SU-DHL-6 (cell line): ENCODE measurements at regions not wholly inside any gene's neighbourhood (a gene's known extent, or its start where the extent isn't known, plus 50 kb on each side); places are given as distances from the start of the nearest gene placed in this dataset.

Experiments used
- H2AFZ ChIP-seq: fragments of 200-600 bp; sonication (generic); 2 replicates; pipeline ENCODE4 v1.6.1; 2014; ENCODE audit warnings: low read depth, mild to moderate bottlenecking, moderate library complexity, mixed read lengths, antibody characterized with exemption, low read length; ENCODE audit not compliant: severe bottlenecking
- H3F3A ChIP-seq: fragments of 200-600 bp; shearing (Covaris generic); 2 replicates; pipeline ENCODE4 v1.6.0; 2016; ENCODE audit warnings: antibody characterized with exemption, mild to moderate bottlenecking; ENCODE audit not compliant: insufficient read depth
- H3K27ac ChIP-seq: fragments of 200-600 bp; sonication (generic); 2 replicates; pipeline ENCODE4 v1.5.1; 2016; ENCODE audit warnings: low read depth, mild to moderate bottlenecking, low read length, moderate library complexity, mixed read lengths
- H3K27me3 ChIP-seq: fragments of 200-600 bp; sonication (generic), shearing (Covaris generic); 2 replicates; pipeline ENCODE4 v1.6.0; 2014; ENCODE audit warnings: mild to moderate bottlenecking, low read length
- H3K36me3 ChIP-seq: fragments of 200-600 bp; sonication (generic); 2 replicates; pipeline ENCODE4 v1.6.1; 2014; ENCODE audit warnings: mild to moderate bottlenecking, low read length, mixed read lengths
- H3K4me2 ChIP-seq: fragments of 300-600, 200-600 bp; shearing (Covaris generic), sonication (generic); 2 replicates; pipeline ENCODE4 v1.6.0; 2014; ENCODE audit warnings: low read length, low read depth, mild to moderate bottlenecking; ENCODE audit not compliant: poor library complexity, severe bottlenecking
- H3K4me3 ChIP-seq: fragments of 200-600 bp; sonication (generic); 2 replicates; pipeline ENCODE4 v1.5.1; 2014; ENCODE audit warnings: antibody characterized with exemption, low read length, mild to moderate bottlenecking, mixed read lengths; ENCODE audit not compliant: insufficient read depth, poor library complexity, severe bottlenecking
- H3K79me2 ChIP-seq: fragments of 200-600 bp; sonication (generic); 2 replicates; pipeline ENCODE4 v1.6.1; 2014; ENCODE audit warnings: mild to moderate bottlenecking, low read length, moderate library complexity; ENCODE audit not compliant: insufficient read depth
- H3K9ac ChIP-seq: fragments of 200-600 bp; sonication (generic); 2 replicates; pipeline ENCODE4 v1.7.0; 2014; ENCODE audit warnings: mild to moderate bottlenecking, low read length
- H3K9me2 ChIP-seq: fragments of 200-600 bp; sonication (generic); replicated peaks from 2 replicates; pipeline ENCODE4 v1.6.1; 2014; ENCODE audit warnings: low read length; ENCODE audit not compliant: insufficient read depth
- H3K9me3 ChIP-seq: fragments of 200-600 bp; sonication (generic); 2 replicates; pipeline ENCODE4 v1.6.1; 2014; ENCODE audit warnings: low read length, mixed read lengths; ENCODE audit not compliant: insufficient read depth
- H4K20me1 ChIP-seq: fragments of 200-600 bp; sonication (generic); 2 replicates; pipeline ENCODE4 v1.6.1; 2014; ENCODE audit warnings: low read depth, mild to moderate bottlenecking, antibody characterized with exemption, low read length, moderate library complexity, mixed read lengths
- EZH2phosphoT487 ChIP-seq: fragments of 200-600 bp; sonication (generic), shearing (Covaris generic); conservative IDR thresholded peaks from 2 replicates; pipeline ENCODE4 v1.6.1; 2018; ENCODE audit warnings: mild to moderate bottlenecking, antibody characterized with exemption, low read length, moderate library complexity, mixed read lengths
- TF ChIP-seq, protein P1 (sequence below): fragments of 200-600 bp; sonication (generic); IDR thresholded peaks from one replicate; pipeline ENCODE4 v1.5.1; 2017; ENCODE audit warnings: antibody characterized with exemption, mild to moderate bottlenecking, low read length, moderate library complexity; ENCODE audit not compliant: insufficient read depth, poor library complexity, severe bottlenecking

DNA sequence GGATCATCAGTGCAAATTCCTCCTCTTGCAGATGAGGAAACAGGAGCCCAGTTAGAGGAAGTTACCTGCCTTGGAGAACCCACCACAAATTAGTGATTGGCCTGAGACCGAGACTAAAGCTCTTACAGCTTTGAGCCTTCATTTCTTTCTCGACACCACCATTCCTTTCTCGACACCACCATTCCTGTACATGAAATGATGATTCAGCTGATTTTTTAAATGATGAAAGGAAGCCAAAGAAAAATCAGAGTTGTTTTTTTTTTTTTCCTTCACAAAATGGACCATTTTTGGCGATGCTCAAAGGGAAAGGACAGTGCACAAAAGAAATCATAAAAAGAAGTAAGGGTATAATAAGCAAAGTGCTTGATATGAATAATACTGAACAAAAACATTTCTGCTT, 1080.2 kb upstream of the AUTS2 start:
- no peak overlapping the region for H3K4me3 ChIP-seq
- no peaks in the 10 kb centered on the region for H3K9me3 ChIP-seq
- H3F3A ChIP-seq: no peaks in the 10 kb centered on the region
- H3K27ac ChIP-seq: no peak overlapping the region
- no peaks in the 10 kb centered on the region for H3K9me2 ChIP-seq
- no peak overlapping the region for H3K4me2 ChIP-seq
- H3K27me3 ChIP-seq: no peaks in the 10 kb centered on the region
- no peak overlapping the region for H2AFZ ChIP-seq
- H3K36me3 ChIP-seq: no peaks in the 10 kb centered on the region
- TF ChIP-seq, protein P1, sequence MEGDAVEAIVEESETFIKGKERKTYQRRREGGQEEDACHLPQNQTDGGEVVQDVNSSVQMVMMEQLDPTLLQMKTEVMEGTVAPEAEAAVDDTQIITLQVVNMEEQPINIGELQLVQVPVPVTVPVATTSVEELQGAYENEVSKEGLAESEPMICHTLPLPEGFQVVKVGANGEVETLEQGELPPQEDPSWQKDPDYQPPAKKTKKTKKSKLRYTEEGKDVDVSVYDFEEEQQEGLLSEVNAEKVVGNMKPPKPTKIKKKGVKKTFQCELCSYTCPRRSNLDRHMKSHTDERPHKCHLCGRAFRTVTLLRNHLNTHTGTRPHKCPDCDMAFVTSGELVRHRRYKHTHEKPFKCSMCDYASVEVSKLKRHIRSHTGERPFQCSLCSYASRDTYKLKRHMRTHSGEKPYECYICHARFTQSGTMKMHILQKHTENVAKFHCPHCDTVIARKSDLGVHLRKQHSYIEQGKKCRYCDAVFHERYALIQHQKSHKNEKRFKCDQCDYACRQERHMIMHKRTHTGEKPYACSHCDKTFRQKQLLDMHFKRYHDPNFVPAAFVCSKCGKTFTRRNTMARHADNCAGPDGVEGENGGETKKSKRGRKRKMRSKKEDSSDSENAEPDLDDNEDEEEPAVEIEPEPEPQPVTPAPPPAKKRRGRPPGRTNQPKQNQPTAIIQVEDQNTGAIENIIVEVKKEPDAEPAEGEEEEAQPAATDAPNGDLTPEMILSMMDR: no peak
- no peak for TF ChIP-seq EZH2phosphoT487
- no peak overlapping the region for H3K9ac ChIP-seq
- no peaks in the 10 kb centered on the region for H4K20me1 ChIP-seq
- H3K79me2 ChIP-seq: no peaks in the 10 kb centered on the region

DNA sequence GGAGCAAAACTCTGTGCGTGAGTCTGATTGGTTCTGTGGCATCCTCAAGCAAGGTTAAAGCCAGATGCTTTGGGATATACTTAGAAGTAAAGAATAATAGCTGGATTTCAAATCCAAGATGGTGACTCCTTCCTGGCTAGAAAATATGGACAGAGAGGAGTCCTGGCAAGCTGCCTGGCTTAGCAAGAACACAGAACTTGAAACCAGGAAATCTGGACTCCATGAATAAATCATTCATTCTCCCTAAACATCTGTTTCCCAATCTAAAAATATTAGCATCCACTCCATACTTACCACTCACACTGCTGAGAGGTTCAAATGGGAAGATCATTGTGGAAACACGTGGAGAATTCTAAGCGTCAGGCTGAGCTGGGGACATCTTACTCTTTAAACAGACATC, 1074.1 kb upstream of the AUTS2 start:
- no peak overlapping the region for H3K9ac ChIP-seq
- H2AFZ ChIP-seq: no peak overlapping the region
- H3K9me3 ChIP-seq: peaks cover 3% of the 10 kb centered on the region; the same call in 1 of the 2 replicates
- no peaks in the 10 kb centered on the region for H3K36me3 ChIP-seq
- no peaks in the 10 kb centered on the region for H3K9me2 ChIP-seq
- H4K20me1 ChIP-seq: no peaks in the 10 kb centered on the region
- no peak overlapping the region for H3K4me2 ChIP-seq
- TF ChIP-seq, protein P1: no peak
- no peak for TF ChIP-seq EZH2phosphoT487
- H3K4me3 ChIP-seq: no peak overlapping the region
- H3K27me3 ChIP-seq: no peaks in the 10 kb centered on the region; the same call in 1 of the 2 replicates
- no peaks in the 10 kb centered on the region for H3F3A ChIP-seq
- no peak overlapping the region for H3K27ac ChIP-seq
- H3K79me2 ChIP-seq: no peaks in the 10 kb centered on the region

DNA sequence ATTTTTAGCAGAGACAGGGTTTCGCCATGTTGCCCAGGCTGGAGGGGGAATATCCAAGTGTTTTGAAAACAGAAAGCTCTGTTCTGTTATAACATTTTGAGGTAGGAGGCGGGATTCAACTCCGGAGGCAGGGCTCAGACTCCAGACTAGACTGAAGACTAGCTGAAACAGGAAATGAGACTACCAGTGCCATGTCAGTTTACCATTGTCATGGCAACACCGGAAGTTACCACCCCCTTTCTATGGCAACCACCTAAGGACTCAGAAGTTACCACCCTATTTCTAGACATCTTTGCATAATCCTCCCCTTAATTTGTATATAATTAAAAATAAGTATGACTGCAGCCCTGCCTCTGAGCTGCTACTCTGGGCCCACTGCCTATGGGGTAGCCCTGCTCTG, 1069.1 kb upstream of the AUTS2 start:
- H3F3A ChIP-seq: no peaks in the 10 kb centered on the region
- H3K4me3 ChIP-seq: no peak overlapping the region
- H3K27me3 ChIP-seq: no peaks in the 10 kb centered on the region
- H3K9me2 ChIP-seq: no peaks in the 10 kb centered on the region
- H4K20me1 ChIP-seq: no peaks in the 10 kb centered on the region
- peaks cover 2% of the 10 kb centered on the region; the same call in 1 of the 2 replicates for H3K9me3 ChIP-seq
- no peaks in the 10 kb centered on the region for H3K79me2 ChIP-seq
- no peak for TF ChIP-seq EZH2phosphoT487
- TF ChIP-seq, protein P1: no peak
- H2AFZ ChIP-seq: no peak overlapping the region
- H3K4me2 ChIP-seq: no peak overlapping the region
- no peak overlapping the region for H3K27ac ChIP-seq
- no peaks in the 10 kb centered on the region for H3K36me3 ChIP-seq
- H3K9ac ChIP-seq: no peak overlapping the region
